ENCODE measurements at regions not wholly inside any gene's neighbourhood (a gene's known extent, or its start where the extent isn't known, plus 50 kb on each side); places are given as distances from the start of the nearest gene placed in this dataset.
A peak's percentile ranks its signal among the peaks of the same experiment; 100 is the strongest.
"Not testable (repeated sequence)": the region's sequence is repeated elsewhere in the genome, so short reads cannot be mapped to it uniquely, and the experiment has no call there.

- ATAC-seq (ENCODE audit: low read depth in 2 of 2); H3K9me3 Mint-ChIP-seq; H3K36me3 Mint-ChIP-seq; DNase-seq; H3K4me1 Mint-ChIP-seq; H3K4me3 Mint-ChIP-seq: not testable (repeated sequence)
- peak overlapping the region in 1 of 6 donors; percentile 34 for H3K27ac Mint-ChIP-seq
- peaks cover 5 to 15% (median 8%) of the 10 kb centered on the region in 3 donors for H3K27me3 Mint-ChIP-seq
These were observed 98.3 kb downstream of the CCDC74A start for GRCh38 chr2:131626011-131626410.

- H3K27me3 Mint-ChIP-seq: peaks cover 0 to 11% (median 5%) of the 10 kb centered on the region in 3 donors
- not testable (repeated sequence) for H3K4me3 Mint-ChIP-seq; ATAC-seq (ENCODE audit: low read depth in 2 of 2); H3K36me3 Mint-ChIP-seq; DNase-seq; H3K27ac Mint-ChIP-seq; H3K9me3 Mint-ChIP-seq; H3K4me1 Mint-ChIP-seq
These were observed 98.9 kb downstream of the CCDC74A start for GRCh38 chr2:131626565-131626964.

GRCh38 chr2:131627777-131628176 lies 100.1 kb downstream of the CCDC74A start:
- H3K27me3 Mint-ChIP-seq; H3K9me3 Mint-ChIP-seq; H3K36me3 Mint-ChIP-seq; H3K4me3 Mint-ChIP-seq; H3K4me1 Mint-ChIP-seq; DNase-seq; ATAC-seq (ENCODE audit: low read depth in 2 of 2); H3K27ac Mint-ChIP-seq: not testable (repeated sequence)

- not testable (repeated sequence) for H3K4me1 Mint-ChIP-seq; H3K27ac Mint-ChIP-seq; DNase-seq; H3K36me3 Mint-ChIP-seq; ATAC-seq (ENCODE audit: low read depth in 2 of 2); H3K27me3 Mint-ChIP-seq; H3K4me3 Mint-ChIP-seq; H3K9me3 Mint-ChIP-seq
These were observed 104.0 kb downstream of the CCDC74A start for GRCh38 chr2:131631648-131632047.

GRCh38 chr2:131633405-131633804 lies 105.7 kb downstream of the CCDC74A start:
- H3K27me3 Mint-ChIP-seq; ATAC-seq (ENCODE audit: low read depth in 2 of 2); H3K36me3 Mint-ChIP-seq; DNase-seq; H3K27ac Mint-ChIP-seq; H3K4me3 Mint-ChIP-seq; H3K4me1 Mint-ChIP-seq; H3K9me3 Mint-ChIP-seq: not testable (repeated sequence)

- ATAC-seq (ENCODE audit: low read depth in 2 of 2): not testable (repeated sequence)
These were observed 106.4 kb downstream of the CCDC74A start for GRCh38 chr2:131633827-131634695.

GRCh38 chr2:131635611-131636010 lies 107.9 kb downstream of the CCDC74A start:
- H3K27ac Mint-ChIP-seq: no peak overlapping the region
- H3K4me3 Mint-ChIP-seq: no peak overlapping the region
- no peak for DNase-seq
- no peaks in the 10 kb centered on the region for H3K36me3 Mint-ChIP-seq
- peaks cover 0 to 1% (median 0%) of the 10 kb centered on the region in 7 donors for H3K9me3 Mint-ChIP-seq
- H3K27me3 Mint-ChIP-seq: no peaks in the 10 kb centered on the region
- H3K4me1 Mint-ChIP-seq: no peaks in the 10 kb centered on the region
- ATAC-seq (ENCODE audit: low read depth in 2 of 2): no peak

More at GRCh38 chr2:131633827-131634695, 106.4 kb downstream of the CCDC74A start:
- H3K27ac Mint-ChIP-seq, H3K4me1 Mint-ChIP-seq, DNase-seq, H3K4me3 Mint-ChIP-seq, H3K27me3 Mint-ChIP-seq, H3K9me3 Mint-ChIP-seq, H3K36me3 Mint-ChIP-seq: not testable (repeated sequence)

GRCh38 chr2:131636704-131637308 lies 109.1 kb downstream of the CCDC74A start:
- H3K4me1 Mint-ChIP-seq; H3K9me3 Mint-ChIP-seq; H3K36me3 Mint-ChIP-seq; H3K27me3 Mint-ChIP-seq; ATAC-seq (ENCODE audit: low read depth in 2 of 2); DNase-seq; H3K4me3 Mint-ChIP-seq; H3K27ac Mint-ChIP-seq: not testable (repeated sequence)

- H3K9me3 Mint-ChIP-seq; DNase-seq; H3K4me3 Mint-ChIP-seq; H3K36me3 Mint-ChIP-seq; ATAC-seq (ENCODE audit: low read depth in 2 of 2); H3K27me3 Mint-ChIP-seq; H3K4me1 Mint-ChIP-seq: not testable (repeated sequence)
- peak overlapping the region in 1 of 6 donors; percentile 18 for H3K27ac Mint-ChIP-seq
These were observed 111.4 kb downstream of the CCDC74A start for GRCh38 chr2:131639001-131639620.

GRCh38 chr2:131641414-131642206 lies 113.9 kb downstream of the CCDC74A start:
- ATAC-seq (ENCODE audit: low read depth in 2 of 2) (no peak), DNase-seq (no peak)
- H3K27ac Mint-ChIP-seq: no peak overlapping the region
- no peak overlapping the region for H3K4me3 Mint-ChIP-seq
- H3K27me3 Mint-ChIP-seq: peaks cover 9 to 19% (median 19%) of the 10 kb centered on the region in 3 donors
- no peaks in the 10 kb centered on the region for H3K4me1 Mint-ChIP-seq
- H3K36me3 Mint-ChIP-seq: no peaks in the 10 kb centered on the region
- peaks cover 0 to 6% (median 0%) of the 10 kb centered on the region in 7 donors for H3K9me3 Mint-ChIP-seq

- peaks cover 13 to 32% (median 27%) of the 10 kb centered on the region in 3 donors for H3K27me3 Mint-ChIP-seq
- peak overlapping the region in 1 of 6 donors; percentile 56 for H3K27ac Mint-ChIP-seq
- DNase-seq: not testable (repeated sequence)
These were observed 115.5 kb downstream of the CCDC74A start for GRCh38 chr2:131643180-131643579.

GRCh38 chr2:131645177-131645765 lies 117.6 kb downstream of the CCDC74A start:
- Mint-ChIP-seq H3K9me3 (peaks cover 0 to 6% (median 0%) of the 10 kb centered on the region in 7 donors), H3K4me1 (no peaks in the 10 kb centered on the region), H3K27me3 (peaks cover 19 to 36% (median 28%) of the 10 kb centered on the region in 3 donors), H3K27ac (no peak overlapping the region), H3K4me3 (peak overlapping the region in 1 of 8 donors; percentile 24), H3K36me3 (no peaks in the 10 kb centered on the region)
- DNase-seq (no peak), ATAC-seq (ENCODE audit: low read depth in 2 of 2) (no peak)

More at GRCh38 chr2:131643180-131643579, 115.5 kb downstream of the CCDC74A start:
- ATAC-seq (ENCODE audit: low read depth in 2 of 2); H3K36me3 Mint-ChIP-seq; H3K4me3 Mint-ChIP-seq; H3K9me3 Mint-ChIP-seq; H3K4me1 Mint-ChIP-seq: not testable (repeated sequence)

GRCh38 chr2:131646220-131646619 lies 118.5 kb downstream of the CCDC74A start:
- not testable (repeated sequence) for H3K4me1 Mint-ChIP-seq; DNase-seq; H3K36me3 Mint-ChIP-seq; H3K9me3 Mint-ChIP-seq; H3K4me3 Mint-ChIP-seq; H3K27ac Mint-ChIP-seq; ATAC-seq (ENCODE audit: low read depth in 2 of 2)
- peaks cover 19 to 36% (median 28%) of the 10 kb centered on the region in 3 donors for H3K27me3 Mint-ChIP-seq
